SW480 (cell line): ENCODE measurements at regions not wholly inside any gene's neighbourhood (a gene's known extent, or its start where the extent isn't known, plus 50 kb on each side); places are given as distances from the start of the nearest gene placed in this dataset.

ENCODE experiments used
- DNase-seq: peaks from one replicate; pipeline ENCODE4 v3.0.0-alpha.2; 2016; ENCODE audit warnings: low spot score

DNA sequence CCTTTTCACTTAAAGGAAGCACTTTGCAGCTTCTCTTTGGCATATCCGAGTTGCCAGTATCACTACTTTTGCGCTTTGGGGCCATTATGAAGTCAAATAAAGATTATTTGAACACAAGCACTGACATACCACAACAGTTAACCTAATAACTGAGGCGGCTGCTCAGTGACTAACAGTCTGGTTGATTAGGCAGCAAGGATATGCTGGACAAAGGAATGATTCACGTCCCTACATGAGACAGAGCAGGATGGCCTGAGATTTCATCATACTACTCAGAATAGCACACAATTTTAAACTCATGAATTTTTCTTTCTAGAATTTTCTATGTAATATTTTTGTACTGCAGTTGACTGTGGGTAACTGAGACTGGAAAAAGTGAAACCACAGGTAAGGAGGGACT lies 56.9 kb upstream of the E2F7 start:
- peak; percentile 83 for DNase-seq

DNA sequence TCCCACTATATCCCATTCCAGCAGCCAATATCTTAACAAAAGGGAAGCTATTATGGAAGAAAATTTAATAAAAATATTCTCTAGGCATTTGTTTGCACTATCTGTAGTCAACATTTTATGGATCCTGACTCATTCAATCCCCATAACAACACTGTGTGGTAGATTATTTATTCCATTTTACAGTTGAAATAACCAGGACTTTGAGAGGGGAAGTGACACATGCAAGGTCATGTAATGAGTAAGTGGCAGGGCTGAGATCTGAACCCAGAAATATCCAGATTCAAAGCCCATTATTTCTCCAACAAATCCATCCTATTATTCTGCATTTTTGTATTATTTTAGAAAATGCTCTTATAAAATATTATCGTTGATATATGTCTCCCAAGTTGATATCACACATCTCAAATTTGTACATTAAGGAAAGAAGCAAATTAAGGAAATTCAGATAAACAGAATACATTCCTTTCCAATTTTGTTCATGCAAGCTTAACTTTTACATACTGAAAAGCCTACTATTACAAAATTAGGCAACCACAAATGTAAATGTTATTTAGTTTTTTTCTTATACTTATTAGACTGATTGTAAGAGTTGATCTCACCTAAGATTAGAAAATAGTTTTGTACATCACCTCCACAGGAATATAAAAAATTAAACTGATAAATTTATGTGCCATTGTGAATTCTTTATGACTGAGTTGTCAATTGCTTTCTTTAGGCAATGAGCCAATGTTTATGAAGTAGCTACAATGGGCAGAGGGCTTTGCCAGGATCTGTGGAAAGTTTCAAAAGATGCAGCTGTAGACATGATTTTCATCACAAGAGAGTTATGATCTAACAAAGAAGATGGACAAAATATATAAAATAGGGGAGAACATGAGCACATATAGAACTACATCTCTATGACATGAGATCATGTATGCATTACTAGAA lies 55.1 kb upstream of the E2F7 start:
- DNase-seq, result no peak

DNA sequence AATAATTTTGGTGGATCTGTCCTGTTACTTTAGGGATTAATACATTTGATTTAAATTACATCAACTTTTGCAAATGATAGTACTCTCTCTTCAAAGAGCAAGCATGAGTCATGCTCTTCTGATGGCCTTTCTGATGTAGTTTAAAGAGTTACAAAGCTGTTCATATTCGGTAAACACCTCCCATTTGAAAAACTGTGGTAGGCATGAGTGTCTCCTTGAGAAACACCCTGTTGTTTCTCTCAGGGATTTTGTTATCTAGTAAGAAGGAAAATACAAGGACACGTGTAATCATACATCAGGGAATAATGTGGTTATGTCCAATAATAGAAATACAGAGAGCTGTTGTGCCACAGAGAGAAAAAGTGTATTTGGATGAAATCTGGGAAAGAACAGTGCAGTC lies 53.3 kb upstream of the E2F7 start:
- DNase-seq, result peak; percentile 28

DNA sequence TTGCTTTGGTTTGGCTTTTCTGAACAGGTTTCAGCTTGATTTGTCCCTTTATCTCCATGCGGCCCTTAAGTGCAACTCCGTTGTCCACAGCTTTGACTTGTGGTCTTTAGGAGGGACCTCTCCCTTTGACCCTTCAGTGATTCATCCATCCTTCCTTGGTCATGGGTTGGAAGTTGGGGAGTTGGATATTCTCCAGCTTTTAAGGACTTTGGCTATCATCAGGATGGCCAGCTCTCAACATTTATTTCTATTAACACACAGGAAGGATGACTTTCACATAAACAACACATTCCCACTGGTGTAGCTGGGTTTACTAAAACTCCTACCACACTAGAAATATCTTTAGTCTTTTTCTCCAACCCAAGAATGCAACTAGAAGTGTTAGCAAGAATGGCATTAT lies 50.9 kb upstream of the E2F7 start:
- no peak for DNase-seq

DNA sequence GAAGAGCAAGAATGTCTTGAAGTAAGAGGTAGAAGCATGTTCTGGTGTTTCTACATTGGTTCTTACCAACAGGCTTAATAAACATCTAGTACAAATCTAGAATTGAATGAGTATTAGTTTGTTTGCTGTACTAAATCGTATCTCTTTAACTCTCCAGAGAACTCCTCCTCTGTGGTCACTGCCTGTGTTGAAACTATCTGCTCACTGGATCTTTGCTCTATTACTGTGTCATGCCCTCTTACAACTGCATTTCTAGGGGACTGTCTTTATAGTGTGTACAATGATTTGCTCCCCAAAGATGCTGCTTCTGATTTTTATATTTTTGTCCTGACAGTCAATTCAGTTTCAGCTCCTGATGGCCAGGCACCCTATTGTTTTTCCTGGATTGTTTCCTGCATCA lies 50.1 kb upstream of the E2F7 start:
- DNase-seq, result no peak
